ENCODE measurements at regions not wholly inside any gene's neighbourhood (a gene's known extent, or its start where the extent isn't known, plus 50 kb on each side); places are given as distances from the start of the nearest gene placed in this dataset.
"Not testable (repeated sequence)": the region's sequence is repeated elsewhere in the genome, so short reads cannot be mapped to it uniquely, and the experiment has no call there.

GRCh38 chr13:61277586-61278276, 137.9 kb downstream of the PCDH20 start:
- H3K4me3 ChIP-seq (ENCODE audit: low read depth, low read length), result no peak overlapping the region
- ChIA-PET CTCF (no interaction called here), POLR2A (no interaction called here)
- TF ChIP-seq CTCF (IDR thresholded peaks at IDR 0.05; ENCODE audit: insufficient read depth, low read length, missing control alignments), result no peak
- no peak for DNase-seq (ENCODE audit: low read depth, low spot score)

- TF ChIP-seq CTCF (IDR thresholded peaks at IDR 0.05; ENCODE audit: insufficient read depth, low read length, missing control alignments), result no peak
- POLR2A ChIA-PET, result no interaction called here
- no peak overlapping the region for H3K4me3 ChIP-seq (ENCODE audit: low read depth, low read length)
- CTCF ChIA-PET, result no interaction called here
- DNase-seq (ENCODE audit: low read depth, low spot score), result no peak
Measured at GRCh38 chr13:61277088-61277487, 138.6 kb downstream of the PCDH20 start.

GRCh38 chr13:61276401-61276800, 139.2 kb downstream of the PCDH20 start:
- ChIA-PET CTCF (no interaction called here), POLR2A (no interaction called here)

GRCh38 chr13:61275736-61276135, 139.9 kb downstream of the PCDH20 start:
- POLR2A ChIA-PET, result no interaction called here
- TF ChIP-seq CTCF (IDR thresholded peaks at IDR 0.05; ENCODE audit: insufficient read depth, low read length, missing control alignments), result no peak
- DNase-seq (ENCODE audit: low read depth, low spot score), result no peak
- CTCF ChIA-PET, result no interaction called here
- no peak overlapping the region for H3K4me3 ChIP-seq (ENCODE audit: low read depth, low read length)

More at GRCh38 chr13:61276401-61276800, 139.2 kb downstream of the PCDH20 start:
- TF ChIP-seq CTCF (IDR thresholded peaks at IDR 0.05; ENCODE audit: insufficient read depth, low read length, missing control alignments), result no peak
- H3K4me3 ChIP-seq (ENCODE audit: low read depth, low read length), result no peak overlapping the region
- DNase-seq (ENCODE audit: low read depth, low spot score), result no peak

- no peak for DNase-seq (ENCODE audit: low read depth, low spot score)
- H3K4me3 ChIP-seq (ENCODE audit: low read depth, low read length), result no peak overlapping the region
- ChIA-PET POLR2A (no interaction called here), CTCF (no interaction called here)
- TF ChIP-seq CTCF (IDR thresholded peaks at IDR 0.05; ENCODE audit: insufficient read depth, low read length, missing control alignments), result no peak
Measured at GRCh38 chr13:61275251-61275650, 140.4 kb downstream of the PCDH20 start.

GRCh38 chr13:61266896-61267295, 148.8 kb downstream of the PCDH20 start:
- CTCF ChIA-PET; DNase-seq (ENCODE audit: low read depth, low spot score); POLR2A ChIA-PET; H3K4me3 ChIP-seq (ENCODE audit: low read depth, low read length): not testable (repeated sequence)

GRCh38 chr13:61261746-61262472, 153.7 kb downstream of the PCDH20 start:
- ChIA-PET CTCF (no interaction called here), POLR2A (no interaction called here)
- no peak for TF ChIP-seq CTCF (IDR thresholded peaks at IDR 0.05; ENCODE audit: insufficient read depth, low read length, missing control alignments)
- no peak overlapping the region for H3K4me3 ChIP-seq (ENCODE audit: low read depth, low read length)
- no peak for DNase-seq (ENCODE audit: low read depth, low spot score)

Data from AG04449 (cell line).